ENCODE measurements at regions not wholly inside any gene's neighbourhood (a gene's known extent, or its start where the extent isn't known, plus 50 kb on each side); places are given as distances from the start of the nearest gene placed in this dataset.

DNA sequence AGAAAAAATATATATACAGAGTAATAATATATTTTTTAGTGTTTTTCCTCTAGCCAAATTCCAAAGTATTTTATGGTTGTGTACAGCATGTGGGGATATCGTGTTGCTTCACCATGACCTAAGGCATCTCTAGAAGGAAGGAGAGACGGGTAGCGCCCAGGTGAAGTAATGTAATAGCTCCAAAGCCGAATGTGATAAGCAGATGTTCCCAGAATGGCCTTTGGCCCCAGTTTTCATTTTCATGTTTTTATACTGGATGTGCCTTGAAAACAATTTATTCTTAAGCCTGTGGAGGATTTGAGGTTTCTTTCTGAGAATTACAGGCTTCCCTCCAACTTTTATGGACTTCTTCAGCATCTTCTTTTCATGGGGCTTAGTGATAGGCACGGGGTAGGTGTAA, 587.9 kb upstream of the KIRREL3 start:
- no peak for DNase-seq (ENCODE audit: low read depth)

DNA sequence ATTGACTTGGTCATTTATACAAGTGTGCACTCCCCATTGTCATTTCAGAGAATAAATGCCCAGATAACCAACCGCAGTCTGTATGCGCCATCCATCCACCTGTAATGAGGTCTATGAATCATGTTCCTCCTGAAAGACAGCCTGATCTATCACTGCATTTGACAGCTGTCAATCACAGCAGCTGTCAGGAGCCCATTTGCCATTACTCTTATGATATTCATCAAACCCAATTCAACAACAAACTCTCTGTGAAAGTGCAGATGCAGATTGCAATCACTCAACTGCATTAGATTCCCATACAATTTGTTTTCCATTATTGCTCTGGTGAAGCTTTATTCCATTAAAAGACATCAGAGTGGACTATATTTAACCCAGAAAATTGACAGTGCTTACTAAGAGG, 586.9 kb upstream of the KIRREL3 start:
- DNase-seq (ENCODE audit: low read depth): no peak

- DNase-seq (ENCODE audit: low read depth): no peak
These were observed 575.6 kb upstream of the KIRREL3 start for GRCh38 chr11:127576210-127576609.

- no peak for DNase-seq (ENCODE audit: low read depth)
These were observed 573.9 kb upstream of the KIRREL3 start for GRCh38 chr11:127574478-127574877.

- DNase-seq (ENCODE audit: low read depth): no peak
These were observed 568.3 kb upstream of the KIRREL3 start for GRCh38 chr11:127568891-127569290.

DNA sequence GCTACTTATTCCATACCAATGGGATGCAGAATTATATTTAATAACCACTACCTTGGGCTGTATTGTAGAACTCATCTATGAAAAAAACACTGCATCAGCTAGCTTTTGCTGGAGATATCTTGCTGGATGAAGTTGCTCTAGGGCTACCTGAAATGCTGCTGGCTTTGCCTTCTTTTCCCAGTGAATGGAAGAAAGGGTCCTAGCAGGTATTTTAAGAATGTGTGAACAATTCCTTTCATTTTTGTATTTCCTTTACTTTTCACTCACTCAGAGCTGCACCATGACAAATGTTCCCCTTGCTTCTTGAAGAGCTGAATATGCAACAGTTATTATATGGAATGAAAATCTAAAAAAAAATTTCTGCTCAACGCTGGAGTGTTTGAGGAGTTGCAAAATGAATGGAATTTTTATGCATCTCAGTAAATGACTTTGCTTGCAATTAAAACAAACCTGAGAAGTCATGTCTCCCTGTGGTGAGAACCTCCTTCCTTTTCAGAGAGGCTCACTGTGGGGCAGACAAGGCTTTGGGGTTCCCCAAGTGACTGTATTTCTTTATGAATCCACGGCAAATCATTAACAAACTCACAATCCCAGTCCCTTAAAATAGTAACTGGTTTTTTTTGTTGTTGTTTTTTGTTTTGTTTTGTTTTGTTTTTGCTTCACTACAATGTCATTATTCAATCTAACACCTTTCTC, 566.8 kb upstream of the KIRREL3 start:
- DNase-seq (ENCODE audit: low read depth): no peak

DNA sequence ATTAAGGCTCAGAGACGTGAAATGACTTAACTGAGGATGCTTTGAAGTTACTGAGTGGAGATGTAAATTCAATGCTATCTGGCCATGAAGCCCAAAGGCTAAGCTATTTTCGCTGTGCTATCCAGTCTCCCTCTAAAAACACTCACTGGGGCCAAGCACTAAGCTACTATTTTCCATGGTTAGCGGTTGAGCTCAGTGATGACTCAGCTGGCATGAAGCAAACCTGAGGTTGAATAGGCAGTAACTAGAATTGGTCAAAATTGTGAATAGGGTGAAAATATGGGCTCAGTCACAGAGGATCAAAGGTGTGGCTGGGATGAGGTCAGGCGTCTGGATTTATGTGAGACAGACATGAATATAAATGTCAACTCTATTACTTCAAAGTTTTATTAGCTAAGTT, 564.2 kb upstream of the KIRREL3 start:
- DNase-seq (ENCODE audit: low read depth): no peak

DNA sequence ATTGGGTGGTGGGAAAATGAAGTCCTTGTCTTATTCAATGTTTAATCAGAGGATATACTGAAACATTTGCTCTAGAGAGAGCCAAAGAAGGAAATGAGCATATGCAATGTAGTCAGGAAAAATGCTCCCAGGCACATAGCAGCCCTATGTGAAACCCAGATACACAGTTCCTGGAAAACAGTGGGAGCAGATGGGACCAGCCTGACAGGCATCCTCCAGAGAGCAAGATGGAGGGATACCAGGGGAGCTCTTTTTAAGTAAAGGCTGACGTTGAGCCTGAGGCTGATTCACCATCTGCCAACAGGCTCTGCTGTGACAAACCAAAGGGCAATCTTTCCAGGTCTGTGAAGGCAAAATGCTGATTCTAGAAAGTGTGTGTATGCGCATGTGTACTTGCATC, 559.4 kb upstream of the KIRREL3 start:
- no peak for DNase-seq (ENCODE audit: low read depth)

GRCh38 chr11:127552446-127552845, 551.9 kb upstream of the KIRREL3 start:
- no peak for DNase-seq (ENCODE audit: low read depth)

DNA sequence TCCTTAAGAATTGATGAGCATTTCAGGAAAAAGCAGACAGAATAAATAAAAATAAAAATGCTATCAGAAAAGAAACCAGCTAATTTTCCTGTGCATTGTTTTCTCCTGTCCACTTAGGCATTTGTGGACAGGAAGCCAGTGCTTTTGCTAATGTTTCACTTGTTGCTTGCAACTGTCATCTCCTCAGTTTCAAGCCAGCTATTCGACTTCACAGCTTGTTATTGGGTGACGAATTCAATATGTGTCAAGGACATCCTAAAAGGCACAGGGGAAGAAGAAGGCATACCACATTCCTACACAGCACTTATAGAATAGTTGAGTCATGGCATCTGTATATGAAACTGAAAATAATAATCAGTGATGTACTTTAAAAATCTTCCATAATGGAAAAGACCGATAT, 530.6 kb upstream of the KIRREL3 start:
- DNase-seq (ENCODE audit: low read depth): no peak

DNA sequence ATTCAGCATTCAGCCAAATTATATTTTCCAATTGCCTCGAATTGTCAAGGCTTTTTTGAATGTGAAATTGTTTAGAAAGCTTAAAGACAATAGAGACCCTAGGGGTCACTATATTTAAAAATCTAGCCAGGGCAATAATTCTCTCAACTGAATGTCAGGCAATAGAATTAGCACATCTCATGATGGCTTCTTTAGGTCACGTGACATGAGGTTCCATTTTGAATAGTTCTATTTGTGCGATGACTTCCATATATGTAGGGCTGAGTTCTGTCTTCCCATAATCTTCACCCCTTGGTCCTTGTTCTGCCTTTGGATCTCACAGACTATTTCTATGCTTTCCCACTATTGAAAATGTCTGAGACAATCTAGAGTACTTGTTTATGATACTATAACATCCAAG, 527.7 kb upstream of the KIRREL3 start:
- no peak for DNase-seq (ENCODE audit: low read depth)

- no peak for DNase-seq (ENCODE audit: low read depth)
These were observed 524.0 kb upstream of the KIRREL3 start for GRCh38 chr11:127524618-127525017.

- DNase-seq (ENCODE audit: low read depth): no peak
These were observed 520.8 kb upstream of the KIRREL3 start for GRCh38 chr11:127521413-127521812.

- no peak for DNase-seq (ENCODE audit: low read depth)
These were observed 507.3 kb upstream of the KIRREL3 start for GRCh38 chr11:127507851-127508250.

GRCh38 chr11:127506647-127507046, 506.1 kb upstream of the KIRREL3 start:
- DNase-seq (ENCODE audit: low read depth): no peak

GRCh38 chr11:127506126-127506525, 505.6 kb upstream of the KIRREL3 start:
- DNase-seq (ENCODE audit: low read depth): no peak

- no peak for DNase-seq (ENCODE audit: low read depth)
These were observed 495.6 kb upstream of the KIRREL3 start for GRCh38 chr11:127496165-127496564.

GRCh38 chr11:127493330-127494022, 492.9 kb upstream of the KIRREL3 start:
- DNase-seq (ENCODE audit: low read depth): no peak

DNA sequence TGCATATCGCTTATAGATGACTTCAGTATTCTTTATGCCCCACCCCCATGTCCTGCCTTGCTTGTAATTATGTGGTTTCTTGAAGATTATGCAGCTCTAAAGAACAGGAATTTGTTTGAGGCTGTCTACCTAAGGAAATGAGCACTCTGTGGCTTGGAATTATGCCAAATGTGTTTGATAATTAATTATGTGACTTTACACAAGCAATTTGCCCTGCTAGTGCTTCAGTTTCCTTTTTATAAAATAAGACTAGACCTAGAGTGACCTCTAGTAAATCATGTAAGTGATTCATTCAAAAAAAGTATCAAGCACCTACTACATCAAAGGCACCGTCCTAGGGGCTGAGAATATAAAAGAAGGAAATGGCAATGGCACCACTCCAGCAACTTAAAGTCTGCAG, 491.5 kb upstream of the KIRREL3 start:
- no peak for DNase-seq (ENCODE audit: low read depth)

DNA sequence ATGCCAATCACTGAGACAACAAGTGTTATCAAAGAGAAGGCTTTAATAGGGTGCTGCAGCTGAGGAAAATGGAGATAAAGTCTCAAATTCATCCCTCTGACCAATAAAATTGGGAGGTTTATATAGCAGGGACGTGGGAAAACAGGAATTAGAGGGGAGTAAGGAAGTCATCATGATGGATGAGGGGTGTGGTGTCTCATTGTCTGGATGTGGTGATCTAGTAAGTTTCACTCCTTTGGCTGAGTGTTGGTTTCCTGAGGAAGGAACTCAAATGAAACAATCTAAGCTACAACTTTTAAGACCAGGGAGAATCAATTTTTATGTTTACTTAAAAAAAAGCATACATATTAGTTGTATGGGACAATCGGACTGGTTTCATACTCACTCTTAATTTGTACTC, 491.0 kb upstream of the KIRREL3 start:
- DNase-seq (ENCODE audit: low read depth): no peak

- DNase-seq (ENCODE audit: low read depth): no peak
These were observed 490.3 kb upstream of the KIRREL3 start for GRCh38 chr11:127490896-127491295.

DNA sequence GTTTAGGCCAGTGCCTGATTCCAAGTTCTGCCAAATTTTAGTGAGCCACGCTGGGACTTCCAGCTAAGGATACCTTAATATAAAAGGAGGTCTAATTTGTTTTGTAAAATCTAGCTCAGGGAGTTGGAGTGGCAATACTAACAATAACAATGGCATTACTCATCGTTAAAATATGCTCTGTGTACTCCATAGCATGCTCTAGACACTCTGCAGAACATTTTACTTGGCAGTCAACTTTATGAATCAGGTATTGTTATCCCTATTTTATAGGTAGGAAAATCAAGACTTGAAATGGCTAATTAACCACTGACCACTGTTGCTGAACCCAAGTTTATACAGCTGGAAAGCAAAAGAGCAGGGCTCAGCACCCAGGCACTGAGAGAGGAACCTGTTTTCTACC, 485.0 kb upstream of the KIRREL3 start:
- no peak for DNase-seq (ENCODE audit: low read depth)

DNA sequence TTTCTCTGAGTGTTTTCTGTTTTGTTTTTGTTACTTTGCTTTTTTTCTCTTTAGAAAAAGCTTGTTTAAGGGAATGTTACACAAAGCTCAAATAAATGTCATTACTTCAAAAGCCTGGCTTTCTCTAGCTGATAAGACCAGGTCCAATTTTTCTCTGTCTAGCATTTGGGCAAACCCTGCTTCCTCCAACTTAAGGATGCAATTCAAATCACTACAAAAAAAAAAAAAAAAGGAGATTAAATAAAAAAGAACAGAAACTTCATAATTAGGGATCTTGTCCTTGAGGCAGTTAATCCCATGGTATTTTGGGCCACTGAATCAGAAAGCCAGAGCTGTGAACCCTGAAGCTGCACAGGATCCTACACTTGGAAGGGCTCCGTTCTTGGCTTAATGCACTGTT, 480.8 kb upstream of the KIRREL3 start:
- DNase-seq (ENCODE audit: low read depth): no peak

GRCh38 chr11:127478826-127479225, 478.3 kb upstream of the KIRREL3 start:
- DNase-seq (ENCODE audit: low read depth): no peak
